ENCODE measurements at regions not wholly inside any gene's neighbourhood (a gene's known extent, or its start where the extent isn't known, plus 50 kb on each side); places are given as distances from the start of the nearest gene placed in this dataset.

GRCh38 chr12:67807814-67808213 is 159.3 kb downstream of the DYRK2 start:
- no peak overlapping the region for H3K4me2 ChIP-seq (ENCODE audit: low read depth, low read length, poor library complexity, severe bottlenecking)
- no peaks in the 10 kb centered on the region for H3K9me3 ChIP-seq (ENCODE audit: insufficient read depth, low read length)
- H3K79me2 ChIP-seq (ENCODE audit: insufficient read depth, low read length) = no peaks in the 10 kb centered on the region
- no peak overlapping the region for H3K27ac ChIP-seq (ENCODE audit: low read depth, low read length)
- TF ChIP-seq EZH2phosphoT487 (conservative IDR thresholded peaks at IDR 0.05; ENCODE audit: low read length) (no peak), CTCF (IDR thresholded peaks at IDR 0.05; ENCODE audit: insufficient read depth, low read length, poor library complexity, severe bottlenecking) (no peak)
- no peaks in the 10 kb centered on the region for H3K36me3 ChIP-seq (ENCODE audit: low read length)
- no peak overlapping the region for H2AFZ ChIP-seq (ENCODE audit: low read depth, low read length, severe bottlenecking)
- no peaks in the 10 kb centered on the region for H3F3A ChIP-seq (ENCODE audit: insufficient read depth)
- no peaks in the 10 kb centered on the region for H3K9me2 ChIP-seq (replicated peaks; ENCODE audit: insufficient read depth, low read length)
- H4K20me1 ChIP-seq (ENCODE audit: low read depth, low read length) = no peaks in the 10 kb centered on the region
- H3K27me3 ChIP-seq (ENCODE audit: low read length) = no peaks in the 10 kb centered on the region
- H3K4me3 ChIP-seq (ENCODE audit: insufficient read depth, low read length, poor library complexity, severe bottlenecking) = no peak overlapping the region
- no peak overlapping the region for H3K9ac ChIP-seq (ENCODE audit: low read length)

GRCh38 chr12:67810166-67810565 is 161.6 kb downstream of the DYRK2 start:
- H3K9me3 ChIP-seq (ENCODE audit: insufficient read depth, low read length) = 0 out of 2 replicates have a peak, but pooled peaks cover 2% of the 10 kb centered on the region
- H3K27me3 ChIP-seq (ENCODE audit: low read length) = no peaks in the 10 kb centered on the region
- no peaks in the 10 kb centered on the region for H4K20me1 ChIP-seq (ENCODE audit: low read depth, low read length)
- H3K4me3 ChIP-seq (ENCODE audit: insufficient read depth, low read length, poor library complexity, severe bottlenecking) = no peak overlapping the region
- H3K9ac ChIP-seq (ENCODE audit: low read length) = no peak overlapping the region
- H3F3A ChIP-seq (ENCODE audit: insufficient read depth) = no peaks in the 10 kb centered on the region
- no peaks in the 10 kb centered on the region for H3K79me2 ChIP-seq (ENCODE audit: insufficient read depth, low read length)
- H3K9me2 ChIP-seq (replicated peaks; ENCODE audit: insufficient read depth, low read length) = no peaks in the 10 kb centered on the region
- no peak overlapping the region for H3K4me2 ChIP-seq (ENCODE audit: low read depth, low read length, poor library complexity, severe bottlenecking)
- H2AFZ ChIP-seq (ENCODE audit: low read depth, low read length, severe bottlenecking) = no peak overlapping the region
- H3K27ac ChIP-seq (ENCODE audit: low read depth, low read length) = no peak overlapping the region
- TF ChIP-seq EZH2phosphoT487 (conservative IDR thresholded peaks at IDR 0.05; ENCODE audit: low read length) (no peak), CTCF (IDR thresholded peaks at IDR 0.05; ENCODE audit: insufficient read depth, low read length, poor library complexity, severe bottlenecking) (no peak)
- no peaks in the 10 kb centered on the region for H3K36me3 ChIP-seq (ENCODE audit: low read length)

- Histone ChIP-seq H3K27ac (ENCODE audit: low read depth, low read length) (no peak overlapping the region), H3K9me2 (replicated peaks; ENCODE audit: insufficient read depth, low read length) (no peaks in the 10 kb centered on the region), H3K9ac (ENCODE audit: low read length) (no peak overlapping the region)
These were observed 163.2 kb downstream of the DYRK2 start for GRCh38 chr12:67811437-67812361.

More at GRCh38 chr12:67811437-67812361, 163.2 kb downstream of the DYRK2 start:
- TF ChIP-seq CTCF (IDR thresholded peaks at IDR 0.05; ENCODE audit: insufficient read depth, low read length, poor library complexity, severe bottlenecking) (no peak), EZH2phosphoT487 (conservative IDR thresholded peaks at IDR 0.05; ENCODE audit: low read length) (no peak)
- H3K27me3 ChIP-seq (ENCODE audit: low read length) = no peaks in the 10 kb centered on the region
- H3K4me3 ChIP-seq (ENCODE audit: insufficient read depth, low read length, poor library complexity, severe bottlenecking) = no peak overlapping the region
- no peaks in the 10 kb centered on the region for H3K79me2 ChIP-seq (ENCODE audit: insufficient read depth, low read length)
- H4K20me1 ChIP-seq (ENCODE audit: low read depth, low read length) = no peaks in the 10 kb centered on the region
- 0 out of 2 replicates have a peak, but pooled peaks cover 4% of the 10 kb centered on the region for H3K9me3 ChIP-seq (ENCODE audit: insufficient read depth, low read length)
- no peak overlapping the region for H3K4me2 ChIP-seq (ENCODE audit: low read depth, low read length, poor library complexity, severe bottlenecking)
- H2AFZ ChIP-seq (ENCODE audit: low read depth, low read length, severe bottlenecking) = no peak overlapping the region
- no peaks in the 10 kb centered on the region for H3K36me3 ChIP-seq (ENCODE audit: low read length)
- no peaks in the 10 kb centered on the region for H3F3A ChIP-seq (ENCODE audit: insufficient read depth)

Data from SU-DHL-6 (cell line).